SK-N-SH treated with all-trans-retinoic acid at 6 μM for 48 hours (cell line): ENCODE measurements at regions not wholly inside any gene's neighbourhood (a gene's known extent, or its start where the extent isn't known, plus 50 kb on each side); places are given as distances from the start of the nearest gene placed in this dataset.

ENCODE experiments used
- CREB5 ChIP-seq: fragments of 250-450 bp; sonication (Bioruptor Pico); IDR thresholded peaks from 2 replicates; pipeline ENCODE4 v1.5.1; 2020; ENCODE audit warnings: low read depth, mild to moderate bottlenecking, moderate library complexity
- RARB ChIP-seq: fragments of 250-450 bp; sonication (Bioruptor Pico); IDR thresholded peaks from 2 replicates; pipeline ENCODE4 v1.8.0; 2021; ENCODE audit warnings: mild to moderate bottlenecking, moderate library complexity
- TOX ChIP-seq: fragments of 250-450 bp; sonication (Bioruptor Pico); IDR thresholded peaks from 2 replicates; pipeline ENCODE4 v1.8.0; 2021; ENCODE audit warnings: mild to moderate bottlenecking, moderate library complexity, borderline replicate concordance
- TSHZ2 ChIP-seq: fragments of 250-450 bp; sonication (Bioruptor Pico); IDR thresholded peaks from 2 replicates; pipeline ENCODE4 v1.5.0; 2020; ENCODE audit warnings: mild to moderate bottlenecking, moderate library complexity
- ZFP3 ChIP-seq: fragments of 250-450 bp; sonication (Bioruptor Pico); IDR thresholded peaks from 2 replicates; pipeline ENCODE4 v1.5.0; 2020; ENCODE audit warnings: mild to moderate bottlenecking, moderate library complexity
- ZFP30 ChIP-seq: fragments of 450-650 bp; formaldehyde crosslinking; IDR thresholded peaks from 2 replicates; pipeline ENCODE4 v1.5.0; 2022; ENCODE audit warnings: mild to moderate bottlenecking, moderate library complexity
- ZNF565 ChIP-seq: fragments of 450-650 bp; formaldehyde crosslinking; conservative IDR thresholded peaks from 2 replicates; pipeline ENCODE4 v1.5.0; 2020; ENCODE audit warnings: low read depth, mild to moderate bottlenecking, moderate library complexity

GRCh38 chr1:239807361-239807760 lies 284.3 kb upstream of the FMN2 start:
- TF ChIP-seq TSHZ2 (CRISPR knock-in tag) (no peak), ZFP30 (CRISPR knock-in tag) (no peak), ZFP3 (CRISPR knock-in tag) (no peak), TOX (no peak), ZNF565 (CRISPR knock-in tag) (no peak), RARB (no peak), CREB5 (CRISPR knock-in tag) (no peak)
